GM12891 (cell line): ENCODE measurements at regions not wholly inside any gene's neighbourhood (a gene's known extent, or its start where the extent isn't known, plus 50 kb on each side); places are given as distances from the start of the nearest gene placed in this dataset.

Experiments
- POLR2A ChIP-seq: IDR thresholded peaks from 2 replicates; pipeline ENCODE4 v1.6.1; 2011; ENCODE audit warnings: low read depth, low read length, control low read depth
- POLR2AphosphoS5 ChIP-seq: IDR thresholded peaks from 2 replicates; pipeline ENCODE4 v1.6.1; 2011; ENCODE audit warnings: low read depth, low read length, control low read depth

DNA sequence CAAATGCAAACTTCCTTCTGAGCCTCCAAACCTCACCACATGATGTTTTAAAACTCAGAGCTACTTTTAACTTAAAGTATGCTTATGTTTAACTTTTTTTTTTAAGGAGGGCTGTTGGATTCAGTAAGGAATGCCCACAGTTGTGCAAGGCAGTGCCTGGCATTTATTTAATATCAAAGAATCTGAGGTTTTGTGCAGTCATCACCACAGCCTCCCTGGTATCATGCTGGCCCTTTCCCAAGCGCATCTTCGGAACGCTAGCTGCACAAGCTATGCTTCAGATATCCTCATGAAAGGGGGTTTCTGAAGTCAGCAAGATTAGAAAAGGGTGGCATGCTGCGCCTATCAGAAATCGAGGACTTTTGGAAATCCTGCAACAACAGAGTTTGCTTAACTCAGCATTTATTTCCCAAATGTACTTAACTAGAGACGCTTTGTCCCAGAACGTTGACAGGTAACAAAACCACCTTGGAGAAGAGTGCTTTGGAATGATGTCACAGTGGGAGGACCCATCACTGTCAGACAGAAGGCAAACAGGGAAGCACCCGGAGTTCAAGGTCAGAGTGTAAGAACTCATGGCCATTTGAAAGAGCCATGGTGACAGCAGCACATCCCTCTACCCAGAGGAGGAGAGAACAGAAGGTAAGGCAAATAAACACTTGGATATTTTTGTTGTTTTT lies 120.2 kb upstream of the IGF1R start:
- TF ChIP-seq POLR2A (no peak), POLR2AphosphoS5 (no peak)
